ENCODE measurements at regions not wholly inside any gene's neighbourhood (a gene's known extent, or its start where the extent isn't known, plus 50 kb on each side); places are given as distances from the start of the nearest gene placed in this dataset.
A peak's percentile ranks its signal among the peaks of the same experiment; 100 is the strongest.
"Not testable (repeated sequence)": the region's sequence is repeated elsewhere in the genome, so short reads cannot be mapped to it uniquely, and the experiment has no call there.

DNA sequence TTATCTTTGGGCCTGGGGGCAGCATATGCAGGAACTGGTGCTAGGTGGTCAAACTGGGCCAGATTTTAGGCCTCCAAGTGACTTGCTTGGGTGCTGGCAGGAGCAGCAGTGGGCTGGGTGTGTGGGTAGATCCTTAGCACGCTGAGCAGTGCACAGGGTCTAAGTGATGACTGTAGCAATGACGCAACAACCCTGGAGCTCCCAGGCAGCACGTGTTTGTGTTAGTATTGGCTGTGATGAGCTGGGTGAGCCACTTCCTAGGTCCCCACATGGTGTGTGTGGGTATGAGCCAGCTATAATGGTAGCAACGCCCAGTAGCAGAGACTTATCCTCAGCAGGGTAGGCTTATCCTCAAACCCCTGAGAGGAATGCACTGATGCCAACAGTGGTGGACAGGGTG, 570.6 kb upstream of the ROBO1 start:
- ATAC-seq: peak; percentile 39

DNA sequence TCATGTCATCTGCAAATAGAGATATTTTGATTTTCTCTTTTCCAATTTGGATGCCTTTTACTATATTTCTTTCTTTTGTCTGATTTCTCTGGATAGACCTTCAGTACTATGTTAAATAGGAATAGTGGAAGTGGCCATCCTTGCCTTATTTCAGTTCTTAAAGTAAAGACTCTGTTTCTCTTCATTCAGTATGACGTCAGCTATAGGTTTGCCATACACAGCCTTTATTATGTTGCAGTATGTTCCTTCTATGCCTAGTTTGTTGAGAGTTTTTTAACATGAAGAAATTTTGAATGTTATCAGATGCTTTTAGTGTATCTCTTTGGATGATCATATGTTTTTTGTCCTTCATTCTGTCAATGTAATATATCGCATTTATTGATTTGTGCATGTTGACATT, 566.7 kb upstream of the ROBO1 start:
- Histone ChIP-seq H3K36me3 (no peaks in the 10 kb centered on the region), H3K27ac (no peak overlapping the region), H3K27me3 (no peaks in the 10 kb centered on the region), H3K4me1 (no peaks in the 10 kb centered on the region), H3K4me3 (no peak overlapping the region), H3K9me3 (no peaks in the 10 kb centered on the region)
- intact Hi-C loops (cut with DNase I): no loop called here
- DNase-seq: no peak
- ATAC-seq: no peak
- TF ChIP-seq, protein P1, sequence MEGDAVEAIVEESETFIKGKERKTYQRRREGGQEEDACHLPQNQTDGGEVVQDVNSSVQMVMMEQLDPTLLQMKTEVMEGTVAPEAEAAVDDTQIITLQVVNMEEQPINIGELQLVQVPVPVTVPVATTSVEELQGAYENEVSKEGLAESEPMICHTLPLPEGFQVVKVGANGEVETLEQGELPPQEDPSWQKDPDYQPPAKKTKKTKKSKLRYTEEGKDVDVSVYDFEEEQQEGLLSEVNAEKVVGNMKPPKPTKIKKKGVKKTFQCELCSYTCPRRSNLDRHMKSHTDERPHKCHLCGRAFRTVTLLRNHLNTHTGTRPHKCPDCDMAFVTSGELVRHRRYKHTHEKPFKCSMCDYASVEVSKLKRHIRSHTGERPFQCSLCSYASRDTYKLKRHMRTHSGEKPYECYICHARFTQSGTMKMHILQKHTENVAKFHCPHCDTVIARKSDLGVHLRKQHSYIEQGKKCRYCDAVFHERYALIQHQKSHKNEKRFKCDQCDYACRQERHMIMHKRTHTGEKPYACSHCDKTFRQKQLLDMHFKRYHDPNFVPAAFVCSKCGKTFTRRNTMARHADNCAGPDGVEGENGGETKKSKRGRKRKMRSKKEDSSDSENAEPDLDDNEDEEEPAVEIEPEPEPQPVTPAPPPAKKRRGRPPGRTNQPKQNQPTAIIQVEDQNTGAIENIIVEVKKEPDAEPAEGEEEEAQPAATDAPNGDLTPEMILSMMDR (IDR thresholded peaks at IDR 0.05): no peak

More for the DNA sequence above, 570.6 kb upstream of the ROBO1 start:
- DNase-seq: no peak
- H3K4me1 ChIP-seq: no peaks in the 10 kb centered on the region
- no peaks in the 10 kb centered on the region for H3K36me3 ChIP-seq
- no peak overlapping the region for H3K4me3 ChIP-seq
- intact Hi-C loops (cut with DNase I): no loop called here
- H3K27me3 ChIP-seq: no peaks in the 10 kb centered on the region
- H3K9me3 ChIP-seq: no peaks in the 10 kb centered on the region
- TF ChIP-seq, protein P1 (IDR thresholded peaks at IDR 0.05): no peak
- H3K27ac ChIP-seq: no peak overlapping the region

DNA sequence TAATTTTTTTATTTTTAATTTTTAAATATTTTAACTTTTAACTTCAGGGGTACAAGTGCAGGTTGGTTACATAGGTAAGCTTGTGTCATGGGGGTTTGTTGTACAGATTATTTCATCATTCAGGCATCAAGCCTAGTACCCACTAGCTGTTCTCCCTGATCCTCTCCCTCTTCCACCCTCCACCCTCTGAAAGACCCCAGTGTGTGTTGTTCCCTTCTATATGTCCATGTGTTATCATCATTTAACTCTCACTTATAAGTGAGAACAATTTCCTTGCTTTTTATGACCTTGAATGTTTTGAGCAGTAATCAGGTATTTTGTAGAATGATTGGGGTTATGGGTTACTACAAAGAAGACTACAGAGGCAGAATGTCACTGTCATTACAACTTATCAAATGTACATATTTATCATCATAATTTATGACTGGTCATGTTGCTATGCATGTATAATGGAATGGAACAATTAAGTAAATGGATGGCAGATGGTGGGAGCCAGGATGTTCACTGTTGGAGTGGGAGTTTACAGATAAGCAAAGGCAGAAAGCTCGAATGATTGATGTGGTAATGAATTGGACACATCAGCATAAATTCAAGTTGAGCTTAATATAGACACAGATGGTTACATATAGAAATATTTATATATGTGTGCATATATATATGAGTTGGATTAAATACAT, 563.8 kb upstream of the ROBO1 start:
- no peak overlapping the region for H3K27ac ChIP-seq
- no peak for ATAC-seq
- no peaks in the 10 kb centered on the region for H3K9me3 ChIP-seq
- H3K36me3 ChIP-seq: no peaks in the 10 kb centered on the region
- H3K4me3 ChIP-seq: no peak overlapping the region
- DNase-seq: no peak
- TF ChIP-seq, protein P1 (IDR thresholded peaks at IDR 0.05): no peak
- intact Hi-C loops (cut with DNase I): no loop called here
- no peaks in the 10 kb centered on the region for H3K27me3 ChIP-seq
- H3K4me1 ChIP-seq: no peaks in the 10 kb centered on the region

DNA sequence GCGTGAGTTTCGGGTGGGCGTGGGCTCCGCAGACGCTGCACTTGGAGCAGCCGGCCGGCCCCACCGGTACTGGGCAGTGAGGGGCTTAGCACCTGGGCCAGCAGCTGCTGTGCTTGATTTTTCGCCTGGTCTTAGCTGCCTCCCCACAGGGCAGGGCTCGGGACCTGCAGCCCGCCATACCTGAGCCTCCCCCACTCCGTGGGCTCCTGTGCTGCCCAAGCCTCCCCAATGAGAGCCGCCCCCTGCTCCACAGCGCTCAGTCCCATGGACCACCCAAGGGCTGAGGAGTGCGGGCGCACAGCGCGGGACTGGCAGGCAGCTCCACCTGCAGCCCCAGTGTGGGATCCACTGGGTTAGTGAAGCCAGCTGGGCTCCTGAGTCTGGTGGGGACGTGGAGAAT, 546.7 kb upstream of the ROBO1 start:
- ATAC-seq; H3K4me3 ChIP-seq; DNase-seq; H3K27me3 ChIP-seq; H3K4me1 ChIP-seq; H3K9me3 ChIP-seq; intact Hi-C loops (cut with DNase I); H3K36me3 ChIP-seq; H3K27ac ChIP-seq: not testable (repeated sequence)

DNA sequence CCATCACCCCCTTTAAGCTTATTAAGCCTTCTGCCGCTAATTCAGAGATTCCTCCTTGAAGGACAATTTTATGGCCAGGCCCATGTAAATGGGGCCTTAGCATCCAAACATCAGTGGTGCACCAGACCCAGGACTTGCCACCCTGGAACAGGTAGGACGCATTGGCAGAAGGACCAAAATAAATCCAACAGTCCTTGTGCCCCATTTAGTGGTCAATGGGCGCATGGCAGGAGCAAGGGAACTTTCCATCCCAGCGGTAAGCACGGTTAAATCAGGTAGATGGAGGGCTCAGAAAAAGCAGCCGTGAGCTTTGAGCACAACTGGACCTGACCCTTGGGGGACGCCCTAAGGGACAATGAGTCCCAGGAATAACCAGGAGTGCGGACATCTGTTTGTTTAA, 540.8 kb upstream of the ROBO1 start:
- DNase-seq: no peak
- TF ChIP-seq, protein P1 (IDR thresholded peaks at IDR 0.05): no peak
- no peaks in the 10 kb centered on the region for H3K27me3 ChIP-seq
- ATAC-seq: no peak
- H3K4me3 ChIP-seq: no peak overlapping the region
- no peaks in the 10 kb centered on the region for H3K9me3 ChIP-seq
- intact Hi-C loops (cut with DNase I): no loop called here
- no peaks in the 10 kb centered on the region for H3K36me3 ChIP-seq
- no peaks in the 10 kb centered on the region for H3K4me1 ChIP-seq
- no peak overlapping the region for H3K27ac ChIP-seq

DNA sequence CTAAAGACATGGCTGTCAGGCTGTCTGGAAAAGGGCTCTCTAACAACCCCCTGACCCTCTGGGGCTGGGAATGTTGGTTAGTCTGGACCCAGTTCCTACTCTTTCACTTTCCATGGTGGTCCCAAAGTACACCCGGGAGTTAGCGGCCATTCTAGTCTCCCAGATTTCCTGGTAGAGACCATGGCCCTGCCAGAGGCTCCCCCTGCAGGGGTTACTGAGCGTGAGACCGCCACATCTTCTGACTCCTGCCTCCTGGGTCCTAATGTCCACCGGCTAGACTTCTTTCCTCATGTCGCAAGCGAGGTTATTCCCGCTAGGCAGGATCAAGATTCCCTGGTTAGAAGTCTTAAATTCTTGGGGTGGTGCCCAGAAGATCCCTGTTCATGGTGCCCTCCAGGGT, 540.0 kb upstream of the ROBO1 start:
- H3K4me3 ChIP-seq: no peak overlapping the region
- TF ChIP-seq, protein P1 (IDR thresholded peaks at IDR 0.05): no peak
- H3K36me3 ChIP-seq: no peaks in the 10 kb centered on the region
- H3K9me3 ChIP-seq: no peaks in the 10 kb centered on the region
- no peak overlapping the region for H3K27ac ChIP-seq
- intact Hi-C loops (cut with DNase I): no loop called here
- DNase-seq: no peak
- no peaks in the 10 kb centered on the region for H3K4me1 ChIP-seq
- ATAC-seq: no peak
- H3K27me3 ChIP-seq: no peaks in the 10 kb centered on the region

All from upper lobe of right lung (tissue), 1 donor.